Activated naive CD8-positive, alpha-beta T cell treated with anti-CD3 and anti-CD28 coated beads for 36 hours (primary cell): ENCODE measurements at regions not wholly inside any gene's neighbourhood (a gene's known extent, or its start where the extent isn't known, plus 50 kb on each side); places are given as distances from the start of the nearest gene placed in this dataset.
"Not testable (repeated sequence)": the region's sequence is repeated elsewhere in the genome, so short reads cannot be mapped to it uniquely, and the experiment has no call there.

Source experiments
- DNase-seq: peaks from one replicate; pipeline ENCODE4 v3.0.0; 2021
- H3K27ac Mint-ChIP-seq: one replicate; pipeline ENCODE4 v1.8.0; 2022; ENCODE audit warnings: mild to moderate bottlenecking, moderate library complexity, mixed read lengths
- H3K27me3 Mint-ChIP-seq: one replicate; pipeline ENCODE4 v1.8.0; 2022; ENCODE audit warnings: mild to moderate bottlenecking, mixed read lengths
- H3K36me3 Mint-ChIP-seq: one replicate; pipeline ENCODE4 v1.8.0; 2021; ENCODE audit warnings: mild to moderate bottlenecking, mixed read lengths
- H3K4me1 Mint-ChIP-seq: one replicate; pipeline ENCODE4 v1.8.0; 2021; ENCODE audit warnings: mixed read lengths
- H3K4me3 Mint-ChIP-seq: one replicate; pipeline ENCODE4 v1.8.0; 2022; ENCODE audit warnings: mild to moderate bottlenecking, moderate library complexity, mixed read lengths
- H3K9me3 Mint-ChIP-seq: one replicate; pipeline ENCODE4 v1.8.0; 2022; ENCODE audit warnings: mixed read lengths

- no peak for DNase-seq
- H3K36me3 Mint-ChIP-seq = no peaks in the 10 kb centered on the region
- H3K27me3 Mint-ChIP-seq = no peaks in the 10 kb centered on the region
- H3K4me3 Mint-ChIP-seq = no peak overlapping the region
- no peak overlapping the region for H3K27ac Mint-ChIP-seq
- no peaks in the 10 kb centered on the region for H3K4me1 Mint-ChIP-seq
- H3K9me3 Mint-ChIP-seq = no peaks in the 10 kb centered on the region
These were observed 50.3 kb downstream of the GASK1B start for GRCh38 chr4:158122501-158122900.

DNA sequence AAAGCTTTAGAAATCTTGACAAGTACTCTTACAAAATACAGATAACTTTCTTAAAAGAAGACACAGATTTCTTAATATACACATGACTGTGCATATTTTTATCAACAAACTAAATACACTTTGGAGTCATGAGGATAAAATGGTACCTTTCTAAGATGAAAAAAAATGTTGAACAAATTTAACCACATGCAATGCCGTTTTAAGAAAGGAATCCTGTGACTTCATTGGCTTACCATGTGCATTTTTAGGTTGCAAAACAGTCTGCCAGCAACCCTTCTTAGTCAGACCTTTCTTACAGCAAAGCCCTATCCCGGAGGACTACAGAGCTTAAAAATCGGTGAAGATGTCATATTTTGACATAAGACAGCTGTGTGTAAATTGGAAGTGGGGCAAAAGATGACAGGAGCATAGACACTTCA lies 51.7 kb downstream of the GASK1B start:
- no peaks in the 10 kb centered on the region for H3K9me3 Mint-ChIP-seq
- no peak for DNase-seq
- no peak overlapping the region for H3K27ac Mint-ChIP-seq
- H3K4me1 Mint-ChIP-seq = no peaks in the 10 kb centered on the region
- no peaks in the 10 kb centered on the region for H3K36me3 Mint-ChIP-seq
- no peaks in the 10 kb centered on the region for H3K27me3 Mint-ChIP-seq
- H3K4me3 Mint-ChIP-seq = no peak overlapping the region

GRCh38 chr4:158120645-158121151 lies 52.1 kb downstream of the GASK1B start:
- not testable (repeated sequence) for H3K9me3 Mint-ChIP-seq, H3K27ac Mint-ChIP-seq, H3K4me3 Mint-ChIP-seq, H3K36me3 Mint-ChIP-seq, H3K4me1 Mint-ChIP-seq, H3K27me3 Mint-ChIP-seq, DNase-seq

DNA sequence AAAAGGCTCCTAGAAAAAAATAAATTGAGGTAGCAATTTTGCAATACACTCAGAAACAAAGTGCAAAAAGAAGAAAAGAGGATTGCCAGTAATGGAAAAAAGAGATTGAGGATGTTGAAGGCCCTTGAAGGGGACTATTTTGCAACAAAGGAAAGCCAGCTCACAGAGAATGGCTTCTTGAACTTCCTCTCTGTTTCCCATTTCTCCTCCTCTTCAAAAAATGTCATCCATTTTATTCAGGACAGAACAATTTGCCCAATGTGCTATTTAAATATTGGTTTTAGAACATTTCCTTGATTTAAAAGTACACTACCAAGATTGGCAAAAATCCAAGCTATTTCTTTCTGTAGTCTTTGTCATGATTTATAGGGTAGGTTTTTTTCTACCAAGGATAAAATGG lies 60.2 kb downstream of the GASK1B start:
- H3K27ac Mint-ChIP-seq = no peak overlapping the region
- no peaks in the 10 kb centered on the region for H3K36me3 Mint-ChIP-seq
- H3K4me1 Mint-ChIP-seq = no peaks in the 10 kb centered on the region
- no peaks in the 10 kb centered on the region for H3K9me3 Mint-ChIP-seq
- no peak for DNase-seq
- no peaks in the 10 kb centered on the region for H3K27me3 Mint-ChIP-seq
- H3K4me3 Mint-ChIP-seq = no peak overlapping the region

DNA sequence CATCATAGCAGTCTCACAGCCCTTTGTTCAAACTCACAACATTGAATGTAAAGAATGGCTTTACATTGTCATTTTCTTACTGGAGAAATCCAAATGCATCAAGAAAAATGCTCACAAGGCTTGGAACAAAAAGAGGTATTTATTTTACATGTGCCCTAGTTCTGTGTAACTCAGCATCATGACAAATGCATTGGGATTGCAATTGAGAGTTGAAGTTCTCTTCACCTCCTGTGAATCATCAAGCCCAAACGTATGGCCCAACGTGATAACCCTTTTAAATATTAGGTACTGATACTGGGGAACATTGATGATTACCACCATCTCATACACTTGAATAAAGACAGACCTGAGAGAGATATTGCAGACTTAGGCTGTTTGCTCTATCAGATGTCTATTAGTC lies 61.6 kb downstream of the GASK1B start:
- no peaks in the 10 kb centered on the region for H3K9me3 Mint-ChIP-seq
- DNase-seq = no peak
- H3K4me1 Mint-ChIP-seq = no peaks in the 10 kb centered on the region
- H3K36me3 Mint-ChIP-seq = no peaks in the 10 kb centered on the region
- H3K27me3 Mint-ChIP-seq = no peaks in the 10 kb centered on the region
- H3K4me3 Mint-ChIP-seq = no peak overlapping the region
- no peak overlapping the region for H3K27ac Mint-ChIP-seq

DNA sequence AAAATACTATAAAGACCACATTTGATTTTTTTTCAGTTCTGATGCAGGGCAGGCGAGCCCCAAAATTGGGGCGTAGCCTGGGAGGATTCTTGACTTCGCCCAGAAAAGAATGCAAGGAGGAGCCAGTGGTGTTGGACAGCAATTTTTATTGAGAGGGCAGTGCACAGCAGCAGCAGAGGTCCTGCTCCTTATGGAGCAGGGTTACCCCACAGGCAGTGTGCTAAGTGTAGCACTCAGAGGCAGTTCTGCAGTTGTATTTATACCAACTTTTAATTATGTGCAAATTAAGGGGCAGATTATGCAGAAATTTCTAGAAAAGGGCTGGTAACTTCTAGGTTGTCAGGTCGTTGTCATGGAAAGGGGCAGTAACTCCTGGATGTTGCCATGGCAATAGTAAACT lies 69.9 kb downstream of the GASK1B start:
- Mint-ChIP-seq H3K4me1 (no peaks in the 10 kb centered on the region), H3K9me3 (no peaks in the 10 kb centered on the region), H3K36me3 (no peaks in the 10 kb centered on the region), H3K4me3 (no peak overlapping the region), H3K27me3 (no peaks in the 10 kb centered on the region), H3K27ac (no peak overlapping the region)
- no peak for DNase-seq

DNA sequence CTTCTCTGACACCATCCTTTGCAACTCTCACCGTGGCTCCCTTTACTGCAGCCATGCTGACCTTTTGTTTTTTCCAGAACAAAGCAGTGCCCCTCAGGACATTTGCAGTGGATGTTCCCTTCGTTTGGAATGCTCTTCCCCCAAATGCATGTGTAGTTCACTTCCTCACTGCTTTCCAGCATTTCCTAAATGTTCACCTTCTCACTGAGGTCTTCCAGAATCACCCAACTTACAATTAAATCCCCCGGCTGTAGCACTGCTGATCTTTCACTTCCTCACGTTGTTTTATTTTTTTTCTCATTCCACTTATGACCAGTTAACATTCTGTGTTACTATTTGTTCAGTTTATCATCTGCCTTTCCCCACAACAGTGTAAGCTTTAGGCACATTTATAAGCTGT lies 73.1 kb downstream of the GASK1B start:
- Mint-ChIP-seq H3K4me3 (no peak overlapping the region), H3K36me3 (no peaks in the 10 kb centered on the region), H3K27me3 (no peaks in the 10 kb centered on the region), H3K4me1 (no peaks in the 10 kb centered on the region), H3K27ac (no peak overlapping the region), H3K9me3 (no peaks in the 10 kb centered on the region)
- DNase-seq = no peak

- no peaks in the 10 kb centered on the region for H3K36me3 Mint-ChIP-seq
- H3K4me3 Mint-ChIP-seq = no peak overlapping the region
- no peak for DNase-seq
- H3K27me3 Mint-ChIP-seq = no peaks in the 10 kb centered on the region
- no peak overlapping the region for H3K27ac Mint-ChIP-seq
- no peaks in the 10 kb centered on the region for H3K4me1 Mint-ChIP-seq
- no peaks in the 10 kb centered on the region for H3K9me3 Mint-ChIP-seq
These were observed 74.0 kb downstream of the GASK1B start for GRCh38 chr4:158098802-158099201.

GRCh38 chr4:158094413-158095134 lies 78.3 kb downstream of the GASK1B start:
- no peak overlapping the region for H3K4me3 Mint-ChIP-seq
- no peaks in the 10 kb centered on the region for H3K36me3 Mint-ChIP-seq
- no peaks in the 10 kb centered on the region for H3K9me3 Mint-ChIP-seq
- H3K4me1 Mint-ChIP-seq = no peaks in the 10 kb centered on the region
- no peak overlapping the region for H3K27ac Mint-ChIP-seq
- no peak for DNase-seq
- H3K27me3 Mint-ChIP-seq = no peaks in the 10 kb centered on the region

- Mint-ChIP-seq H3K4me3 (no peak overlapping the region), H3K4me1 (no peaks in the 10 kb centered on the region), H3K9me3 (no peaks in the 10 kb centered on the region), H3K27ac (no peak overlapping the region), H3K36me3 (no peaks in the 10 kb centered on the region), H3K27me3 (no peaks in the 10 kb centered on the region)
- DNase-seq = no peak
These were observed 82.5 kb downstream of the GASK1B start for GRCh38 chr4:158090323-158090722.

DNA sequence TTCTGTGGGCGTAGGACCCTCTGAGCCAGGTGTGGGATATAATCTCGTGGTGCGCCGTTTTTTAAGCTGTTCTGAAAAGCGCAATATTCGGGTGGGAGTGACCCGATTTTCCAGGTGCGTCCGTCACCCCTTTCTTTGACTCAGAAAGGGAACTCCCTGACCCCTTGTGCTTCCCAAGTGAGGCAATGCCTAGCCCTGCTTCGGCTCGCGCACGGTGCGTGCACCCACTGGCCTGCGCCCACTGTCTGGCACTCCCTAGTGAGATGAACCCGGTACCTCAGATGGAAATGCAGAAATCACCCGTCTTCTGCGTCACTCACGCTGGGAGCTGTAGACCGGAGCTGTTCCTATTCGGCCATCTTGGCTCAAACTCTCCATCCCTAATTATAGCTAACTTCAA lies 82.9 kb downstream of the GASK1B start:
- not testable (repeated sequence) for H3K4me1 Mint-ChIP-seq, H3K36me3 Mint-ChIP-seq, DNase-seq, H3K27ac Mint-ChIP-seq, H3K4me3 Mint-ChIP-seq, H3K27me3 Mint-ChIP-seq, H3K9me3 Mint-ChIP-seq

DNA sequence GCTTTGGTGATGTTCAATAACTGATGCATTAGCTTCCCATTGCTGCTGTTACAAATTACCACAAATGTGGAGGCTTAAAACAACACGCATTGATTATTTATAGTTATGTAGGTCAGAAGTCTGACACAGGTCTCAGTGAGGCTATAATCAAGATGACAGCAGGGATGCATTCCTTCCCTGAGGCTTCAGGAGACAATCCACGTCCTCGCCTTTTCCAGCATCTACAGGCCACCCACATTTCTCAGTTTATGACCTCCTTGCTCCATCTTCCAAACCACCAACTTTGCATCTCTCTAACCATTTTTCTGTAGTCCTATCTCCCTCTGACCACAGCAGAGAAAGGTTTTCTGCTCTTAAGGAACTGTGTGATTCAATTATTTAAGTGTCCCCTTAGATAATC lies 92.5 kb downstream of the GASK1B start:
- no peak for DNase-seq
- Mint-ChIP-seq H3K4me1 (no peaks in the 10 kb centered on the region), H3K27me3 (no peaks in the 10 kb centered on the region), H3K36me3 (no peaks in the 10 kb centered on the region), H3K9me3 (peaks cover 5% of the 10 kb centered on the region), H3K27ac (no peak overlapping the region), H3K4me3 (no peak overlapping the region)

DNA sequence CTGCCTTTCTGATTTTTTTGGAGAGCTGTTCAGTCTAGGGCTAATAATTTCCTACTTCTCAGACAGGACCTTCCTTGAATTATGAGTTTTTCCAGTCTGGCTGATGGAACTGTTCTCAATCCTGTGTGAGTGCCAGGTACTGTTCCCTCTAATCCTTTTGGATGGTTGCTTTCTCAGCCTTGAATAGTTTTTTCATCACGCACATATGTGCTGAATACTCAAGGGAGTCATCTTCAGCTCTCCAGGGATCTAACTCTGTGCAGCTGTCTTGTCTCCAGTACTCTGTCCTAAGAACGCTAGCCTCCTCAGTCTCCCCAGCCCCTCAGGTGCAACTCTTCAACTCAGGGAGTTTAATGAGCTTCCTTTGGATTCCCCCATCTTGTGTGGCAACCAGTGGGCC lies 93.2 kb downstream of the GASK1B start:
- H3K27ac Mint-ChIP-seq = no peak overlapping the region
- H3K4me1 Mint-ChIP-seq = no peaks in the 10 kb centered on the region
- DNase-seq = no peak

DNA sequence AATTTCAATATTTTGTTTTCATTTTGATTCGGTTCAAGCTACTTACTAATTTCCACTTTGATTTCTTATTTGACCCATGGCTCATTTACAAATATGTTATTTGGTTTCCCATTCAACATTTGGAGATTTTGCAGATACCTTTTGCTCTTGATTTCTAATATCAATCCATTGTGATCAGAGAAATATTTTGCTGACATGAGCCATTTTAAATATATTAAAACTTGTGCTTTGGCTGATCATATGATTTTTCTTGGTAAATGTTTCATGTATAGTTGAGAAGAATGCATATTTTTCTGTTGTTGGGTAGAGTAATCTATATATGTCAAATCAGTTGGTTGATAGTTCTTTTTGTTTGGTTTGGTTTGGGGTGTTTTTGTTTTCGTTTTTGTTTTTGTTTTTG lies 95.0 kb downstream of the GASK1B start:
- no peak for DNase-seq
- H3K27ac Mint-ChIP-seq = no peak overlapping the region
- no peaks in the 10 kb centered on the region for H3K4me1 Mint-ChIP-seq
- no peaks in the 10 kb centered on the region for H3K36me3 Mint-ChIP-seq
- no peaks in the 10 kb centered on the region for H3K27me3 Mint-ChIP-seq
- H3K4me3 Mint-ChIP-seq = no peak overlapping the region
- H3K9me3 Mint-ChIP-seq = peaks cover 5% of the 10 kb centered on the region

More for the DNA sequence above, 93.2 kb downstream of the GASK1B start:
- no peaks in the 10 kb centered on the region for H3K27me3 Mint-ChIP-seq
- peaks cover 5% of the 10 kb centered on the region for H3K9me3 Mint-ChIP-seq
- no peak overlapping the region for H3K4me3 Mint-ChIP-seq
- no peaks in the 10 kb centered on the region for H3K36me3 Mint-ChIP-seq

GRCh38 chr4:158074851-158075250 lies 98.0 kb downstream of the GASK1B start:
- Mint-ChIP-seq H3K9me3 (peaks cover 5% of the 10 kb centered on the region), H3K27me3 (no peaks in the 10 kb centered on the region)

DNA sequence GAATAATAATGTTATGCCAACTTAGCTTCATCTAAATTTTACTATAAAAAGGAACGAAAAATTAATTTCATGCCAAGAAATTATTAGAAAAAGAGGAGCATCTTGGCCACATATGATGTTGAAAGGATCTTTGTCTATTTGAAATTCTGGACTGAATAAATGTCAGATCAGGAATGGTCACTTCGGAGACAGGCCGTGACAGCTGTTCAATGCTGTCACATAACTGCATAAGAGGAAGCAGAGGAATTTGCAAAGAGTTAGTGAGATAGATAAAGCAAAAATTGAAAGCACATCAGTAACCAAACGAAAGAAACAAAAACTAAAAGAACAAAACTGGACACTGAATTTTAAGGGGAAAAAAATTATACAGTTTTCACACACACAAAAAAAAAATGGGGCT lies 100.9 kb downstream of the GASK1B start:
- no peaks in the 10 kb centered on the region for H3K27me3 Mint-ChIP-seq
- no peaks in the 10 kb centered on the region for H3K36me3 Mint-ChIP-seq
- DNase-seq = no peak
- no peak overlapping the region for H3K27ac Mint-ChIP-seq
- H3K4me1 Mint-ChIP-seq = no peaks in the 10 kb centered on the region
- H3K4me3 Mint-ChIP-seq = no peak overlapping the region
- H3K9me3 Mint-ChIP-seq = no peaks in the 10 kb centered on the region

More at GRCh38 chr4:158074851-158075250, 98.0 kb downstream of the GASK1B start:
- Mint-ChIP-seq H3K4me1 (no peaks in the 10 kb centered on the region), H3K4me3 (no peak overlapping the region), H3K36me3 (no peaks in the 10 kb centered on the region), H3K27ac (no peak overlapping the region)
- DNase-seq = no peak
